Pancreas (tissue), 10 donors: ENCODE measurements at regions not wholly inside any gene's neighbourhood (a gene's known extent, or its start where the extent isn't known, plus 50 kb on each side); places are given as distances from the start of the nearest gene placed in this dataset.
"Not testable (repeated sequence)": the region's sequence is repeated elsewhere in the genome, so short reads cannot be mapped to it uniquely, and the experiment has no call there.

Source experiments
- ATAC-seq, 4 donors: fragments of 200-7000 bp; cut with Tn5 transposase; one replicate each; pipeline versions ENCODE4 v1.8.0 to v1.9.1; 2020; ENCODE audit warnings: mild to moderate bottlenecking in 4 of 4, moderate library complexity in 4 of 4
- DNase-seq, 6 donors: peaks; one replicate each; pipeline ENCODE4 v3.0.0-alpha.2; 2020
- FAIRE-seq: peaks from 2 replicates; lab custom pipeline; 2012; peaks lifted over from hg19 to GRCh38; lab: Jason Lieb, UNC
- H3K27ac ChIP-seq, 4 donors: fragments of 200-600 bp; sonication (generic); 1 replicate in 3 of 4; 2 replicates in 1 of 4; pipeline versions ENCODE4 v1.5.0 to v1.8.0; 2020
- H3K27me3 ChIP-seq, 4 donors: fragments of 200-600 bp; one replicate each; pipeline ENCODE4 v1.8.0; 2021
- H3K36me3 ChIP-seq, 3 donors: fragments of 200-600 bp; sonication (generic) in 1 of 3; one replicate each; pipeline versions ENCODE4 v1.5.0 to v1.8.0; 2020 to 2021
- H3K4me1 ChIP-seq, 3 donors: fragments of 200-600 bp; one replicate each; pipeline ENCODE4 v1.8.0; 2021
- H3K4me3 ChIP-seq, 4 donors: fragments of 200-600 bp; sonication (generic) in 2 of 4; one replicate each; pipeline versions ENCODE4 v1.5.0 to v1.8.0; 2020 to 2021
- H3K9me3 ChIP-seq, 4 donors: fragments of 200-600 bp; one replicate each; pipeline ENCODE4 v1.8.0; 2021
- CTCF ChIP-seq, 4 donors: fragments of 200-600 bp; sonication (generic) in 3 of 4; IDR thresholded peaks; one replicate each; pipeline versions ENCODE4 v1.5.0 to v1.8.0; 2021; ENCODE audit warnings: antibody characterized with exemption in 4 of 4
- WGBS, 2 donors: extraction: QIAGEN DNeasy Blood & Tissue Kit; methylation state at CpG; one replicate each; pipeline ENCODE4 v1.1.7; 2013; 5-methylcytosine and 5-hydroxymethylcytosine counted together
- intact Hi-C, 3 donors: fragments of 100-400 bp; cut with DNase I; formaldehyde crosslinking; loops; one replicate each; pipeline versions ENCODE4 v1.11.1 to v1.14.2; 2022
- donor health status: healthy with polysubstance abuse.
- donor health status: DM: no; HTN: no; CAD: no; lungs with moderate emphysema.
- donor health status: DM: no; HTN: no; CAD: no.
- donor health status: control.
- donor health status: control.
- donor health status: Bipolar disorder and iron deficiency.
- donor health status: DM: yes; HTN: yes; CAD: no.
- donor health status: DM: no; HTN: no; CAD: no.
- donor health status: DM: no; HTN: no; CAD: no.
- donor health status: DM: yes; HTN: yes; CAD: no.

- DNase-seq (no peak), FAIRE-seq (no peak), ATAC-seq (no peak)
- Histone ChIP-seq H3K27ac (no peak overlapping the region), H3K4me3 (no peak overlapping the region), H3K9me3 (no peaks in the 10 kb centered on the region), H3K4me1 (no peaks in the 10 kb centered on the region), H3K27me3 (no peaks in the 10 kb centered on the region), H3K36me3 (no peaks in the 10 kb centered on the region)
- WGBS, 2 donors = 79 to 87% methylated on average over 2 of the region's 2 CpGs
- no peak for TF ChIP-seq CTCF (IDR thresholded peaks at IDR 0.05)
- intact Hi-C loops = no loop called here
These were observed 748.5 kb upstream of the MBL2 start for GRCh38 chr10:53521046-53521445.

- TF ChIP-seq CTCF (IDR thresholded peaks at IDR 0.05) = no peak
- whole genome bisulfite sequencing, 2 donors = 44 to 59% methylated on average over 1 of the region's 1 CpG
- H3K27ac ChIP-seq = no peak overlapping the region
- ATAC-seq (no peak), DNase-seq (no peak), FAIRE-seq (no peak)
- no peaks in the 10 kb centered on the region for H3K9me3 ChIP-seq
- peaks cover 0 to 5% (median 0%) of the 10 kb centered on the region in 4 donors for H3K27me3 ChIP-seq
- H3K4me3 ChIP-seq = no peak overlapping the region
- H3K36me3 ChIP-seq = no peaks in the 10 kb centered on the region
- H3K4me1 ChIP-seq = no peaks in the 10 kb centered on the region
- intact Hi-C loops = no loop called here
These were observed 735.6 kb upstream of the MBL2 start for GRCh38 chr10:53508197-53508596.

DNA sequence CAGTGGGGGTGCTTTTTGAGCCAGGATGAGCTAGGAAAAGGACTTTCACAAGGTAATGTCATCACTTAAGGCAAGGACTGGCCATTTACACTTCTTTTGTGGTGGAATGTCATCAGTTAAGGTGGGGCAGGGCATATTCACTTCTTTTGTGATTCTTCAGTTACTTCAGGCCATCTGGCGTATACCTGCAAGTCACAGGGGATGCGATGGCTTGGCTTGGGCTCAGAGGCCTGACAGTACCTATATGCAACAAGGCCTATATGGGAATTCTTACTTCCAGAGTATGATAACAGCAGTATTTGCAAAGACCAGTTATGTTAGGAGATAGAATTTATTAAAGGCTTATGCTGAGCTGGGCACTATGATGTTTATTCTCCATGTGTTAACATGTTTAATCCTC is 731.9 kb upstream of the MBL2 start:
- H3K4me1 ChIP-seq, H3K9me3 ChIP-seq, H3K27ac ChIP-seq, H3K27me3 ChIP-seq, ATAC-seq, H3K36me3 ChIP-seq, DNase-seq, H3K4me3 ChIP-seq, FAIRE-seq, intact Hi-C loops: not testable (repeated sequence)
- 96 to 98% methylated on average over 2 of the region's 2 CpGs for WGBS, 2 donors

GRCh38 chr10:53491774-53492173 is 719.2 kb upstream of the MBL2 start:
- 70 to 71% methylated on average over 2 of the region's 2 CpGs for WGBS, 2 donors
- FAIRE-seq (no peak), ATAC-seq (no peak), DNase-seq (no peak)
- no peaks in the 10 kb centered on the region for H3K27me3 ChIP-seq
- no peak overlapping the region for H3K27ac ChIP-seq
- H3K36me3 ChIP-seq = no peaks in the 10 kb centered on the region
- H3K4me3 ChIP-seq = no peak overlapping the region
- H3K4me1 ChIP-seq = no peaks in the 10 kb centered on the region
- TF ChIP-seq CTCF (IDR thresholded peaks at IDR 0.05) = no peak
- intact Hi-C loops = no loop called here
- no peaks in the 10 kb centered on the region for H3K9me3 ChIP-seq

- Histone ChIP-seq H3K4me3 (no peak overlapping the region), H3K4me1 (no peaks in the 10 kb centered on the region), H3K27ac (no peak overlapping the region), H3K36me3 (no peaks in the 10 kb centered on the region), H3K9me3 (no peaks in the 10 kb centered on the region), H3K27me3 (no peaks in the 10 kb centered on the region)
- ATAC-seq = no peak
- no peak for DNase-seq
- intact Hi-C loops = no loop called here
- no peak for TF ChIP-seq CTCF (IDR thresholded peaks at IDR 0.05)
- 93 to 98% methylated on average over 1 of the region's 1 CpG for WGBS, 2 donors
- FAIRE-seq = no peak
These were observed 718.0 kb upstream of the MBL2 start for GRCh38 chr10:53490553-53490952.
